ENCODE measurements at regions not wholly inside any gene's neighbourhood (a gene's known extent, or its start where the extent isn't known, plus 50 kb on each side); places are given as distances from the start of the nearest gene placed in this dataset.

DNA sequence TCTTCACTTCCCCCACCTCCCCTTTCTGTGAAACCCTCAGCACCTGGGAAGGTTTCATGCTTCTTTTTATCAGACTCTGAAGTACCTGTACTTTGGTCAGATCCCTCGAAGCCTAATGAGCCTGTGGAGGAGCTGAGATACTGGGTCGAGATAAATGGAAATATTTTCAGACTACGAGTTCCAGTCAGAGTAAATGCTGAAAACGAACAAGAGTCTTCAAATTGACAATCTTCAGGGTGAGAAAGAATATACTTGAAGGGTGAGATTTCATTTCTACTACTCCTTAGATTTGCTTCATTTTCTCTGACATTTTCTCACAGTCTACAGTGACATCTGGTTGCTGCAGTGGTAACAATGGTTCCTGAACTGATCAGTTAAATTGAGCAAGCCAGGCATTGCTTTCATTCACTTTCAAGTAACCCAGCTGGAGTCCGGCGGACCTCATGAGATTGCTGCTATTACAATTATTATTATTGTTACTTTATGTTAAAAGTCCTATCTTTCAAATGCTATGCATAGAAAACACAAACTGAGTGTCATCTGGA, 337.2 kb downstream of the VGLL3 start:
- POLR2A ChIA-PET, result interaction anchor here (0.6 to 0.7 kb wide), 3 partner anchors 16 to 276 kb away, joined by 3 read pairs; no protein-coding TSS in a partner anchor
- CTCF ChIA-PET (ENCODE audit: unreplicated experiment), result no interaction called here
- intact Hi-C loops (cut with micrococcal nuclease; ENCODE audit: unreplicated experiment), result no loop called here
- BruUV-seq (replicated peaks), result no TSS peak
- H3K4me3 ChIP-seq (ENCODE audit: low read depth, low read length, poor library complexity, severe bottlenecking), result no peak overlapping the region
- H3K79me2 ChIP-seq (ENCODE audit: insufficient read depth, low read depth, low read length), result no peaks in the 10 kb centered on the region
- no peak for TF ChIP-seq EZH2phosphoT487 (IDR thresholded peaks at IDR 0.05; ENCODE audit: borderline replicate concordance, low read depth, low read length)
- TF ChIP-seq, protein P1, sequence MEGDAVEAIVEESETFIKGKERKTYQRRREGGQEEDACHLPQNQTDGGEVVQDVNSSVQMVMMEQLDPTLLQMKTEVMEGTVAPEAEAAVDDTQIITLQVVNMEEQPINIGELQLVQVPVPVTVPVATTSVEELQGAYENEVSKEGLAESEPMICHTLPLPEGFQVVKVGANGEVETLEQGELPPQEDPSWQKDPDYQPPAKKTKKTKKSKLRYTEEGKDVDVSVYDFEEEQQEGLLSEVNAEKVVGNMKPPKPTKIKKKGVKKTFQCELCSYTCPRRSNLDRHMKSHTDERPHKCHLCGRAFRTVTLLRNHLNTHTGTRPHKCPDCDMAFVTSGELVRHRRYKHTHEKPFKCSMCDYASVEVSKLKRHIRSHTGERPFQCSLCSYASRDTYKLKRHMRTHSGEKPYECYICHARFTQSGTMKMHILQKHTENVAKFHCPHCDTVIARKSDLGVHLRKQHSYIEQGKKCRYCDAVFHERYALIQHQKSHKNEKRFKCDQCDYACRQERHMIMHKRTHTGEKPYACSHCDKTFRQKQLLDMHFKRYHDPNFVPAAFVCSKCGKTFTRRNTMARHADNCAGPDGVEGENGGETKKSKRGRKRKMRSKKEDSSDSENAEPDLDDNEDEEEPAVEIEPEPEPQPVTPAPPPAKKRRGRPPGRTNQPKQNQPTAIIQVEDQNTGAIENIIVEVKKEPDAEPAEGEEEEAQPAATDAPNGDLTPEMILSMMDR (conservative IDR thresholded peaks at IDR 0.05; ENCODE audit: low read length), result no peak
- H3K4me1 ChIP-seq (ENCODE audit: insufficient read depth, low read length, poor library complexity, severe bottlenecking), result no peaks in the 10 kb centered on the region
- no peaks in the 10 kb centered on the region for H4K20me1 ChIP-seq (ENCODE audit: insufficient read depth, low read length)
- no peak overlapping the region for H2AFZ ChIP-seq (ENCODE audit: low read length)
- no peaks in the 10 kb centered on the region for H3K9me2 ChIP-seq (ENCODE audit: insufficient read depth, low read length)
- H3K27ac ChIP-seq (ENCODE audit: low read depth, low read length, poor library complexity, severe bottlenecking), result no peak overlapping the region
- no peaks in the 10 kb centered on the region for H3K9me3 ChIP-seq (ENCODE audit: low read length)
- H3K4me2 ChIP-seq (ENCODE audit: low read length), result no peak overlapping the region
- H3K36me3 ChIP-seq (ENCODE audit: insufficient read depth, low read length), result no peaks in the 10 kb centered on the region
- DNase-seq (ENCODE audit: low spot score), result no peak

DNA sequence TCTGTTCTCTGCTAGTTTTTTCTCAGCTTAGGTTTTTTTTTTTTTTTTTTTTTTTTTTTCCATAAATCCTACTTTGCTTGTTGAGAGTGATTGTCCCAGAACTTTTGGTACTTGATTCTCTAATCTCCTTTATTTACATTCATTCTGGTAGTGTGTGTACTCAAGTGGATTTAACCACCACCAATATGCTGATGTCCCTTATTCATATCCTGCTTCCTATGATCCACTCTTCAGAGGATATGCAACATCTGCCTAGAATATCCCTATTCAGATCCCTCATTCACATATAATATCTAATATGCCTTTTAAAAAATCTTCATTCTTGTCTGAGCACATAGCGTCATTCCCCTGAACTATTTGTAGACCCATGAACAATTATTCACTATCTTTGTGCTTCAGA, 342.9 kb downstream of the VGLL3 start:
- CTCF ChIA-PET (ENCODE audit: unreplicated experiment), result no interaction called here
- H3K9me3 ChIP-seq (ENCODE audit: low read length), result no peaks in the 10 kb centered on the region
- H3K4me1 ChIP-seq (ENCODE audit: insufficient read depth, low read length, poor library complexity, severe bottlenecking), result no peaks in the 10 kb centered on the region
- H3K79me2 ChIP-seq (ENCODE audit: insufficient read depth, low read depth, low read length), result no peaks in the 10 kb centered on the region
- no peaks in the 10 kb centered on the region for H4K20me1 ChIP-seq (ENCODE audit: insufficient read depth, low read length)
- POLR2A ChIA-PET, result no interaction called here
- intact Hi-C loops (cut with micrococcal nuclease; ENCODE audit: unreplicated experiment), result no loop called here
- no peak overlapping the region for H2AFZ ChIP-seq (ENCODE audit: low read length)
- no peak for DNase-seq (ENCODE audit: low spot score)
- BruUV-seq (replicated peaks), result no TSS peak
- TF ChIP-seq EZH2phosphoT487 (IDR thresholded peaks at IDR 0.05; ENCODE audit: borderline replicate concordance, low read depth, low read length), result no peak
- TF ChIP-seq, protein P1 (conservative IDR thresholded peaks at IDR 0.05; ENCODE audit: low read length), result no peak
- H3K9me2 ChIP-seq (ENCODE audit: insufficient read depth, low read length), result no peaks in the 10 kb centered on the region
- no peaks in the 10 kb centered on the region for H3K36me3 ChIP-seq (ENCODE audit: insufficient read depth, low read length)
- H3K4me3 ChIP-seq (ENCODE audit: low read depth, low read length, poor library complexity, severe bottlenecking), result no peak overlapping the region
- no peak overlapping the region for H3K27ac ChIP-seq (ENCODE audit: low read depth, low read length, poor library complexity, severe bottlenecking)
- H3K4me2 ChIP-seq (ENCODE audit: low read length), result no peak overlapping the region

DNA sequence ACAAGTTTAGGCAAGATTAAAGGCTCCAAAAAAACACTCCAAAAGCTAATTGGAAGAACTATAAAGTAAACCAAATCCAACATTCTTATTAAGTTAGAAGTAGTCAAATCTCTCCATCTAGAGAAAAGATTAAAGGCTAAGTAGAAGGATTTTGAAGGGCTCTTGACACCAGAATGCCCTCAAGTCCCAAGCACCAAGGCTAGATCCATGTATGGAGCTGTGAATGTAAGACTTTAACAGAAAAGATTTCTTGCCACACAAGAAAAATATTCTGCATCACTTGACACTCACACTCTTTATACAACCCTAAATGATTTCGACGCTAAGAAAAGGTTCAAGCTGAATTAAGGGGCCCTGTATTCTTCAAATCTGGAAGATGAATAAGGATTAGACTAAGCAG, 345.2 kb downstream of the VGLL3 start:
- POLR2A ChIA-PET, result no interaction called here
- H2AFZ ChIP-seq (ENCODE audit: low read length), result no peak overlapping the region
- H3K27ac ChIP-seq (ENCODE audit: low read depth, low read length, poor library complexity, severe bottlenecking), result no peak overlapping the region
- no peaks in the 10 kb centered on the region for H3K9me2 ChIP-seq (ENCODE audit: insufficient read depth, low read length)
- H3K79me2 ChIP-seq (ENCODE audit: insufficient read depth, low read depth, low read length), result no peaks in the 10 kb centered on the region
- intact Hi-C loops (cut with micrococcal nuclease; ENCODE audit: unreplicated experiment), result no loop called here
- H3K4me2 ChIP-seq (ENCODE audit: low read length), result no peak overlapping the region
- no peaks in the 10 kb centered on the region for H3K36me3 ChIP-seq (ENCODE audit: insufficient read depth, low read length)
- H3K4me3 ChIP-seq (ENCODE audit: low read depth, low read length, poor library complexity, severe bottlenecking), result no peak overlapping the region
- no peaks in the 10 kb centered on the region for H3K4me1 ChIP-seq (ENCODE audit: insufficient read depth, low read length, poor library complexity, severe bottlenecking)
- no peak for TF ChIP-seq EZH2phosphoT487 (IDR thresholded peaks at IDR 0.05; ENCODE audit: borderline replicate concordance, low read depth, low read length)
- TF ChIP-seq, protein P1 (conservative IDR thresholded peaks at IDR 0.05; ENCODE audit: low read length), result no peak
- no TSS peak for BruUV-seq (replicated peaks)
- no peaks in the 10 kb centered on the region for H4K20me1 ChIP-seq (ENCODE audit: insufficient read depth, low read length)
- no peak for DNase-seq (ENCODE audit: low spot score)
- H3K9me3 ChIP-seq (ENCODE audit: low read length), result no peaks in the 10 kb centered on the region
- CTCF ChIA-PET (ENCODE audit: unreplicated experiment), result no interaction called here

Data from OCI-LY7 (cell line).